Epithelial cell of proximal tubule (primary cell): ENCODE measurements at regions not wholly inside any gene's neighbourhood (a gene's known extent, or its start where the extent isn't known, plus 50 kb on each side); places are given as distances from the start of the nearest gene placed in this dataset.

Experiments used
- DNase-seq: peaks from one replicate; pipeline ENCODE4 v3.0.0-alpha.2; 2011; ENCODE audit warnings: low read depth
- H3K4me3 ChIP-seq: 2 replicates; pipeline ENCODE4 v1.5.1; 2011; ENCODE audit warnings: low read depth, mild to moderate bottlenecking, low read length
- TF ChIP-seq, protein P1 (sequence below): conservative IDR thresholded peaks from 2 replicates; pipeline ENCODE4 v1.5.1; 2012; ENCODE audit warnings: low read depth, mild to moderate bottlenecking, low read length

DNA sequence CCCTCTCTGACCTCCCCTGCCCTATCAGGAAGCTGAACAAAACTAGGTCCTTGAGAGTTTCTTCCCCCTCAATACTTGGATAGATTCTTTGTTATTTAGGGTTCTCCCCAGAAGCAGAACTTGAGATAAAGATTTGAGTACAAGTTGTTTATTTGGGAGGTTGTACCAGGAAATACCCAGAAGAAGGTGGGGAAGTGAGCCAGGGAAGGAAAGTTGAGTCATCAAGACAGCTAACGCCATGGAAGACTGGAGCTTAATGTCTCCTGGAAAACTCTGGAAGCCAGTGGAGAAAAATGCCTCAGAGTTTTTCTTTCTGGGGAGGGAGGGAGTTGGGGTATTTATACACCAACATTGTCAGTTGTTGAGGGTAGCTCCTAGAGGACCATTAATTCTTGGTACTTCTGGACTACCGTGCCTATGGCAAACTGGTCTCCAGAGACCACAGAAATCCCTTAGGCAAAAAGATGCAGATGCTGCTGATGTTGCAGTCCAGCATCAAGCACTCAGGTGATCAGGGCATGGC is 102.6 kb upstream of the ZFP64 start:
- TF ChIP-seq, protein P1, sequence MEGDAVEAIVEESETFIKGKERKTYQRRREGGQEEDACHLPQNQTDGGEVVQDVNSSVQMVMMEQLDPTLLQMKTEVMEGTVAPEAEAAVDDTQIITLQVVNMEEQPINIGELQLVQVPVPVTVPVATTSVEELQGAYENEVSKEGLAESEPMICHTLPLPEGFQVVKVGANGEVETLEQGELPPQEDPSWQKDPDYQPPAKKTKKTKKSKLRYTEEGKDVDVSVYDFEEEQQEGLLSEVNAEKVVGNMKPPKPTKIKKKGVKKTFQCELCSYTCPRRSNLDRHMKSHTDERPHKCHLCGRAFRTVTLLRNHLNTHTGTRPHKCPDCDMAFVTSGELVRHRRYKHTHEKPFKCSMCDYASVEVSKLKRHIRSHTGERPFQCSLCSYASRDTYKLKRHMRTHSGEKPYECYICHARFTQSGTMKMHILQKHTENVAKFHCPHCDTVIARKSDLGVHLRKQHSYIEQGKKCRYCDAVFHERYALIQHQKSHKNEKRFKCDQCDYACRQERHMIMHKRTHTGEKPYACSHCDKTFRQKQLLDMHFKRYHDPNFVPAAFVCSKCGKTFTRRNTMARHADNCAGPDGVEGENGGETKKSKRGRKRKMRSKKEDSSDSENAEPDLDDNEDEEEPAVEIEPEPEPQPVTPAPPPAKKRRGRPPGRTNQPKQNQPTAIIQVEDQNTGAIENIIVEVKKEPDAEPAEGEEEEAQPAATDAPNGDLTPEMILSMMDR = no peak
- no peak overlapping the region for H3K4me3 ChIP-seq
- DNase-seq = no peak

DNA sequence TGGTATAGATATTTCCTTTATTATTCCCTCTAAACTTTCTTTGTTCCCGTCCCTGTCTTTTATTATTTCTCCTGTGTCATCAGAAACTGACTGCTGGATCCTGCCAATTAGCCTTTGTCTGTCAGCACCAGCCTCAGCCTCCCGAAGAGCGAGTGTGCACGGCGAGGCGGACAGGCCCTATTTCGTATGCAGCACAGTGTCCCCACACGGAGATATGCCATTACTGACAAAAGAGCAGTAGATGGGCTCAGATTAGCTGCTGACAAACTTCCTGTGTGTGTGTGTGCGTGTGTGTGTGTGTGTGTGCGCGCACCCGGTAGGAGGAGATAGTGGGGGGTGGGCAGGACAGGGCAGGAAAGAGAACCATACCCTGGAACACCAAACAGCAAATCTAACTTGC is 99.5 kb upstream of the ZFP64 start:
- H3K4me3 ChIP-seq = no peak overlapping the region
- TF ChIP-seq, protein P1 = no peak
- DNase-seq = no peak

DNA sequence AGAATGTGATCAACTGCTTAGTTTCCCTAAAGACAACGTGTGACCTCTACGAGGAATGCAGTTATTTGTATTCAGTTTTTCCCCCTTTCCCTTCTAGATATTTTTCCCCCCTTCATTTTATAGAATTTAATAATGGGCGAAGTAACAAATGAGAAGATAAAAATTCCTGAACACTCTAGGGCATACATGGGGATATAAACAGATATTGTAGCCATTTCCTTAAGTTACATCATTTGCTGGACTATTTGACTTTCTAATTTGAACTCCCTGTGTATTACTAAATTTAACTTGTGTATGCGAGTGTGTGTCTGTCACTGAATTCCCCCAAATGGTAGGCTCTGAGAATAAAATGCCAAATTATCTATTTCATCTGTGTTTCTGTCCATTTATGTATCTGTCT is 99.0 kb upstream of the ZFP64 start:
- no peak overlapping the region for H3K4me3 ChIP-seq
- no peak for DNase-seq

DNA sequence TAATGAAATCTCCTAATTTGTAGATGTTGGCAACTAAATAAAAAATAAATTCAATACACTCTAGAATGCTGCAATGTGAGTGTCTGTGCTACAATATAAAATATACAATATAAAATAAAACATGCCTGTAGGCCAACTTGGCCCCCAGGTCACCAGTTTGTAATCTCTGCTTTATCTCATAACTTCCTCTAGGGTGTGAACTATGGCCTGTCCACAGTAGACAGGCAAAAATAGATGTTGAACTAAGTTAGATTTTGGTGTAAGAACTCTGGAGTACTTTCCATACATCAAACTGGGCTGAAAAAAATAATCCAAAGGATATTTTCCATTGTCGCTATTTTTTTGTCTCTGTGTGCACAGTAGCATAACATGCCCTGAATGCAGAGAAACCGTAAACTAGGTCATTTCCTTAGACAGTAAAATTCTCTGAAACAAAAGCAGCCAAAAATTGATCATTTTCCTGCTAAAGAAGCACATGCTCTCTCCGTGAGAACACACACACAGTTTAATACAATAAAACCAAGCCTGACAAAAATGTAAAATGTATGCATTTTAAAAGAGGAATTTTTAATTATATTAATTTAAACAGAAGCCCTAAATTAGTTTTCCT is 98.5 kb upstream of the ZFP64 start:
- TF ChIP-seq, protein P1 = no peak
- no peak for DNase-seq
- H3K4me3 ChIP-seq = no peak overlapping the region

More for the DNA sequence above, 99.0 kb upstream of the ZFP64 start:
- TF ChIP-seq, protein P1 = no peak

DNA sequence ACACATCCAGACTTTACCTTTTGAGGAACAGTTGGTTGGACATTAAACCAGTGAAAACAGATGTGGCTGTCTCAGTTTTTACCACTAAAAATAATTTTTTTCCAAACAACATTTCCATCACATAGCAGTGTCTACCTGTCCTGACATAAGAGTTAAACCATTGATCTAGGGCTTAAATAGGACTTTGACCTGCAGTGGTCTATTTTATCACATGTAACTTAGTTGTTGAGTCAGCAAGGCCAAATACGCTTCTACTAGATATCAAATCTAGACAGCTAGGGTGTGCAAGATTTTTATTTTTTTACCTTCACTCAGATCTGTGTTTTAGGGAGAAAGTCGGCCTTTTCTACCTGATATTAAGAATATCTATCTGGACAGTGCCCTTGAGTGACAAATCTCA is 88.8 kb upstream of the ZFP64 start:
- DNase-seq = no peak
- TF ChIP-seq, protein P1 = no peak
- H3K4me3 ChIP-seq = no peak overlapping the region

DNA sequence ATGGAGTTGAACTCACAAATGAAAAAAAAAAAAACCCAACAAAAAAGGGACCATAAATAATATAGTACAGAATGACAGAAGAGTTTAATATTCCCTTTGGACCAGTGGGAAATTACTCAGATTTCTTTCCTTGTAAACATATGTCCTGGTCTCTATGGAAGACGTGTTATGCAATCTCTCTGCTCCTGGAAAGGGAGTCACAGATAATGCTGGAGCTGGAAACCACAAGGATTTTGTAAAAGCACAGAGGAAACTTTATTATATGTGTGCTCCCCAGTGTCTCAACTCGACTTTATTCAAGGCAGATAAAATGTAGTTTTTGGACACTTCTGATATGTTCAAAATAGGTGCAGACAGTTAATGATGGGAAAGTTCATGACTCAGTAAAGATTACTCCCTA is 88.1 kb upstream of the ZFP64 start:
- no peak overlapping the region for H3K4me3 ChIP-seq
- TF ChIP-seq, protein P1 = no peak
- no peak for DNase-seq

DNA sequence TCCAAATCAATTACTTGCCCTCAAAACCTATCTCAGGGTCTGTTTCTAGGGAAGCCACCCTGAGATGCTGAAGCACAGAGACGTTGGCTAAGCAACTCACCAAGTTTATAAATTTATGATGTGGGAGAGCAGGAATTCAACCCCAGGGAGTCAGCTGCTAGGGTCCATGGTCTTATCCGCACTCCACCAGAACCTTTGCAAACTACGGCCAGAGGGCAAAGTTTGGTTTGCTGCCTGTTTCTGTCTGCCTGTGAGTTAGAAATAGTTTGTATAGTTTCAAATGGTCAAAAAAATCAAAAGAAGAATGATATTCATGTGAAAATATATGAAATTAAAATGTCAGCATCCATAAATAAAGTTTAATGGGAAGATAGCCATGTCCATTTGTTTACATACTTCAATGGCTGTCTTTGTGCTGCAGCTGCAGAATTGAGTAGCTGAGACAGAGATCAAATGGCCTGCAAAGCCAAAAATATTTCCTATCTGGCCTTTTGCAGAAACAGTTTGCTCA is 83.7 kb upstream of the ZFP64 start:
- TF ChIP-seq, protein P1 = no peak
- DNase-seq = no peak

More for the DNA sequence above, 83.7 kb upstream of the ZFP64 start:
- no peak overlapping the region for H3K4me3 ChIP-seq
